Type B pancreatic cell (in vitro differentiated cells): ENCODE measurements at regions not wholly inside any gene's neighbourhood (a gene's known extent, or its start where the extent isn't known, plus 50 kb on each side); places are given as distances from the start of the nearest gene placed in this dataset.

Experiments
- DNase-seq: peaks from one replicate; pipeline ENCODE4 v3.0.0; 2021; ENCODE audit warnings: mixed read lengths; ENCODE audit not compliant: unreplicated experiment; ENCODE audit errors: extremely low spot score
- H3K27ac Mint-ChIP-seq: 2 replicates; pipeline ENCODE4 v1.8.0; 2021; ENCODE audit warnings: mild to moderate bottlenecking, mixed read lengths
- H3K27me3 Mint-ChIP-seq: 2 replicates; pipeline ENCODE4 v1.8.0; 2021; ENCODE audit warnings: mixed read lengths
- H3K36me3 Mint-ChIP-seq: 2 replicates; pipeline ENCODE4 v1.8.0; 2021; ENCODE audit warnings: mixed read lengths
- H3K4me1 Mint-ChIP-seq: one replicate; pipeline ENCODE4 v1.8.0; 2021; ENCODE audit warnings: mixed read lengths; ENCODE audit not compliant: unreplicated experiment
- H3K4me3 Mint-ChIP-seq: 2 replicates; pipeline ENCODE4 v1.8.0; 2021; ENCODE audit warnings: mild to moderate bottlenecking, mixed read lengths
- H3K9me3 Mint-ChIP-seq: 2 replicates; pipeline ENCODE4 v1.8.0; 2021; ENCODE audit warnings: mixed read lengths
- CTCF ChIP-seq: fragments of 200-600 bp; sonication (generic); conservative IDR thresholded peaks from 2 replicates; pipeline ENCODE4 v1.5.0; 2021; ENCODE audit warnings: antibody characterized with exemption, mild to moderate bottlenecking

- Mint-ChIP-seq H3K4me1 (no peaks in the 10 kb centered on the region), H3K9me3 (no peaks in the 10 kb centered on the region), H3K27ac (no peak overlapping the region), H3K36me3 (no peaks in the 10 kb centered on the region), H3K4me3 (no peak overlapping the region), H3K27me3 (no peaks in the 10 kb centered on the region)
- TF ChIP-seq CTCF, result no peak
- DNase-seq, result no peak
These were observed 65.5 kb downstream of the KCNE4 start for GRCh38 chr2:223117533-223117932.

GRCh38 chr2:223121283-223121682 lies 69.3 kb downstream of the KCNE4 start:
- no peaks in the 10 kb centered on the region for H3K27me3 Mint-ChIP-seq
- no peak overlapping the region for H3K27ac Mint-ChIP-seq
- DNase-seq, result no peak

GRCh38 chr2:223122781-223123180 lies 70.8 kb downstream of the KCNE4 start:
- Mint-ChIP-seq H3K4me3 (no peak overlapping the region), H3K9me3 (no peaks in the 10 kb centered on the region), H3K27ac (no peak overlapping the region), H3K27me3 (no peaks in the 10 kb centered on the region), H3K4me1 (peaks cover 7% of the 10 kb centered on the region), H3K36me3 (no peaks in the 10 kb centered on the region)
- TF ChIP-seq CTCF, result no peak
- DNase-seq, result no peak

More at GRCh38 chr2:223121283-223121682, 69.3 kb downstream of the KCNE4 start:
- Mint-ChIP-seq H3K9me3 (no peaks in the 10 kb centered on the region), H3K36me3 (no peaks in the 10 kb centered on the region), H3K4me1 (peaks cover 7% of the 10 kb centered on the region), H3K4me3 (no peak overlapping the region)
- no peak for TF ChIP-seq CTCF

- Mint-ChIP-seq H3K4me3 (peak overlapping the region; percentile 34), H3K27me3 (no peaks in the 10 kb centered on the region), H3K27ac (no peak overlapping the region), H3K4me1 (peaks cover 7% of the 10 kb centered on the region), H3K9me3 (no peaks in the 10 kb centered on the region), H3K36me3 (no peaks in the 10 kb centered on the region)
- no peak for DNase-seq
- no peak for TF ChIP-seq CTCF
These were observed 72.0 kb downstream of the KCNE4 start for GRCh38 chr2:223123855-223124610.

GRCh38 chr2:223141606-223142005 lies 89.6 kb downstream of the KCNE4 start:
- H3K4me3 Mint-ChIP-seq, result no peak overlapping the region
- peaks cover 8% of the 10 kb centered on the region for H3K27me3 Mint-ChIP-seq
- no peak overlapping the region for H3K27ac Mint-ChIP-seq
- peaks cover 5% of the 10 kb centered on the region for H3K4me1 Mint-ChIP-seq
- TF ChIP-seq CTCF, result no peak
- H3K36me3 Mint-ChIP-seq, result no peaks in the 10 kb centered on the region
- DNase-seq, result no peak
- H3K9me3 Mint-ChIP-seq, result no peaks in the 10 kb centered on the region
